GM21515 (cell line): ENCODE measurements at regions not wholly inside any gene's neighbourhood (a gene's known extent, or its start where the extent isn't known, plus 50 kb on each side); places are given as distances from the start of the nearest gene placed in this dataset.

Experiments used
- ATAC-seq: cut with Tn5 transposase; IDR thresholded peaks from one replicate; pipeline ENCODE4 v1.9.1; 2021; ENCODE audit not compliant: unreplicated experiment

DNA sequence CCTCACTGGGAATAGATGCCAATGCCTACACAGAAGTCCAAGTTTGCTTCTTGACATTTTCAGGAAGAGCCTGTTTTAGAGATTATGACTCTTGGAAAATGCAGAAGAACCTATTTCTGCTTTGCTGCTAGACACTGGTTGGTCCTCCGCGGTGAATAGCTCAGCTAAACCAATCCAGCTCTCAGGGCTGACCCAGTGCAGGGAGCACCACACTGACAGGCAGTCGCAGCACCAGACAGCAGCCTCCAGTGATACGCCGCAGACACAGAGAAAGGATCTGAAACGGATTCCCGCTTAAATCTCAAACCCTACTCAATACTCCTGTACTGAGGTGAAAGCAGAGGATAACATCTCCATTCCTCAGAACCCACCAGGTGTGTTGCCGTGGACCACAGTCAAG is 183.4 kb downstream of the ENGASE start:
- no peak for ATAC-seq

DNA sequence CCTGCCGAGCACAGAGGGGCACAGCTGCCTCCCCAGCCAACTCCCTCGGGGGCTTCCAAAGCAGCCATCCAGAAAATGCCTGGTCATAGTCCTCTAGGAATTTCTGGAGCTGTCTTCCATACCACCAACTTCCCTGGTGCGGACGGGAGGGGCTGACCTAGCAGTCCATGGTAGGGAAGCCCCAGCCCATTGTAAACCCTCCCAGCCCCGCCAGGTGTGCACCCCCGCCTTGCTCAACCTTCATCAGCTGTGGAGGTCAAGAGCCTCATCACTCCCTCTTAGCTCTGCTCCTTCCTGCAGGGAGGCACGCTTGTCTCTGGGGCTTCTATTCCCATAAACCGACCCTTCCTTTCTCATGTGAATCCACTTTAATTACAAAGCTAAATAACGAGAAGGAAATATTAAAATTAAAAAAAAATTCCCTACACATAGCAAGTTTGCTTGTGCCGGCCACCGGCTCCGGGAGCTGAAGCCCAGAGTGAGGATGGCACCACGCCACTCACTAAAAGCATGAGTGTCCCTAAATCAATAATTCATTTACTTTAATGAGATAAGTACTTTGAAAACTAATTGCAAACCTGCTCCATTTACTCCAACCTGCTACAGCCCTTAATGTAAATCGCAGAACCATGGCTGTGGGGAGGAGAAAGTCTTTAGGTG is 181.4 kb downstream of the ENGASE start:
- ATAC-seq, result no peak

DNA sequence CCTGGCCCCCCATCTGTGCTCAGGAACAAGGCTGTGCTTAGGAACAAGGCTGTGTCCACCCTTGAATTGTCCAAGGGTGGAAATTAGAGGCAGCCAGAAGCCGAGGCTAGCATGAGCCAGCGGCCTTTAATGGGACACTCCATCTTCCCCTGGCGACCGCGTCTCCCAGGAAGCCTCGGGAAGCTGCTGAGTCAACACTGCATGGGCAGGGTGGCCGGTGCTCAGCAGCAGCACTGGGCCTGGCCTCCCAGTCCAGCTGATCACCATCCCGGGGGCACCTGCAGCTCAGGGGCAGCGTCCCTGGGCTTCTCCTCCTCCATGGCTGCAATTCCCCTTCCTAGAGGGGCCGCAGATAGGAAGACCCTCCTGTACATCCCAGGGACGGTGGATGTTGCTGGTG is 180.8 kb downstream of the ENGASE start:
- no peak for ATAC-seq

DNA sequence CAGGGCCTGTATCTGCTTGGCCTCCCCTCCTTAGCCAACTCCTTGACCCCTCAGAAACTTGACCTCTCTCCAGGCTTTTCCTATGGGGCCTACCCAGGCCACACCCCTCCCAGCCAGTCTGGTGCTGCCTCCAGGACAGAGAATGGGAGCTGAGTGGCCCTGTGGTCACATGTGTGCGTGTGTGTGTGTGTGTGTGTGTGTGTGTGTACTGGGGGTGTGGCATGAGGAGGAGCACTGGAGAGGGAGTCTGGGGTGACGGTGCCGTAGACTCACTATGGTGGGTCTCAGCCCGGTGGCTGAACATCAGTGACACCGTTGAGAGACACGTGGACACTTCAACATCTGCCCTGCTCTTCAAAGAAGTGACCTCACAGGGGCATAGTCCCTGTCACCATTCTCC is 180.4 kb downstream of the ENGASE start:
- no peak for ATAC-seq

DNA sequence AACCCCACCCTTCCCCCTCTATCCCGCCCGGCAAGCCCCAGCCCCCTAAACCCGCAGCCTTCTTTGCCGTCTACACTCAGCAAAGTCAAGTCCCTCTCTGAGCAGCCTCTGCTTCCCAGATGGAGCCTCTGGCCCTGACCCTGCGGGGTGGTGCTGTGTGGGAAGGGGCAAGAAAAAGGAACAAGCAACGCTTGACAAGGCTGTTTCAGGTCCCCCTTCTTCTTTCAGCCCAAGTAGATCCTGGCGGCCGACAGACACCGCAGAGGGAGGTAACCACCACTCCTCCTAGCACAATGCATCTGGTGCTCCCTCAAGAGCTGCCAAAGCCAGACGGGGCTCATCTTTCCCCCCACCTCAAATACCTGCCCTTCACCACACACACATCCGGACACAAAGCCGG is 178.3 kb downstream of the ENGASE start:
- ATAC-seq, result no peak

DNA sequence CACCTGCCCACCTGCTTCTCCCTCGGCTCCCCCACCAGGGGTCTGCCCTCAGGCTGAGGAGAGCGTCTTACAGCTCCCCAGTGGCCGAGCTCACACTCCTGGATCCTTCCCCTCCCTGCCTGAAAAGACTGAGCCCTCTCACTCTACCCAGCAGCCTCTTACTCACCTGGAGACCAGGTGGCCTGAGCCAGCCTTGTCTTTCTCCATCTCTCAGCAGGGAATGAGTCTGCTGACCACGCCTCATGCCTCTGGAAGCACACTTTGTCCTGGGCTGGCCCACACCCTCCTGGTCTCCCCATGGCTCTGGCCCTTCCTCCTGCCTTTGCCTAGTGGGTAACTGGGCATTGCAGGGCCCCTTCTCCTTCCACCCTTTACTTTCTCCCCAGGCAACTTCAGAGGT is 177.2 kb downstream of the ENGASE start:
- ATAC-seq, result no peak

DNA sequence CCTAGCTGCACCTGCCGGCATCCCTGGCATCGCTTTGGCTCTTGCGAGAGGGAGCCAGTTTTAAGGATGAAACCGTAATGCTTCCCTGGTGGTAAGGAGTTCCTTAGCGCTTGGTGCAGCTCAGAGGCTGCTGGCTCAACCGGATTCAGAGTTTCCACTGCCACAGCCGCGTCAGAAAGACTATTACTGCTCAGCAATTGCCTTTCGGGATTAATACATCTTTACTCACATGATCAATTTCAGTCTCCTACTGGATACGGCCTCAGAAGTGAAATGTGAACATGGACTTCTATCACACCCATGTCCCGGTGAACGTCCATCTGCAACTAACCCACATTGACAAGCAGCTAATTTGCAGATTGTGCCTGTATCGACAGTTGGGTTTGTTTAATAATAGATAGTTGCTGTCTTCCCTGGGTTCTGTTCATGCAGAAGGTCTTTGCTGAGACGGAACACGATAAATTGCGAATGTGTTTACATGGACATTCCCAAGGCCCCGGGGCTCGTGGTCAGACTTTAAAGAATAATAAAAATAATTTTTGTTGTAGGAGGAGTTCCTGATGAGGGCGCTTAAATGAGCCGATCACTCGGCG is 175.4 kb downstream of the ENGASE start:
- no peak for ATAC-seq

DNA sequence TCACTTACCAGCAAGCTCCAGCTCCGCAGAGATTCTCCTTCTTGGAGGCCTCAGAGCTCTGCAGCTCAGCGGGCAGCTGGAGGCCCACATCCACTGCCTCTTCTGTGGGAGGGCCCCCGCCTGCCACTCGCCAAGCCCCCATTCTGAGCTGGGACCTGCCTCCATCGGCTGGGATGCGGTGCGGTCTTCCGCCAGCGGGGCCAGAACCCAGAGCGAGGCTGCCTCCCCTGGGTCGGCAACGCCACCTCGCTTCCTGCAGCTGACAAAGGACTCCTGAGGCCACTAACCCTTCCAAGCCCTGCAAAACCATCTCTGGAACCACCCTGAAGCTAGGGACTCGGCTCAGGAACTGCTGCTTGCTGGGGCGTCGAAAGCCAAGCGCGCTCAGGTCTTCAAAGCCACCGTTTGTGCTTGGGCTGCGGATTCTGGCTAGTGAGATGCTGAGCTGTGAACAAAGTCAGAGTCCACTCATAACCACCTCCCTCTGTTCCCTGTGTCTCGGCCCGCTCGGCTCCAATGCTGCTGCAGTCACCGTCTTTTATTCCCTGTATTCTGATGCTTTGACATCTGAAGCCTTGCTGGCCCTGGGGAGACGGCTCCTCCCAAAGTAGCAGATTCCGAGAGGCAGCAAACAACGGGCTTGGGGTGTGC is 174.3 kb downstream of the ENGASE start:
- ATAC-seq, result no peak

DNA sequence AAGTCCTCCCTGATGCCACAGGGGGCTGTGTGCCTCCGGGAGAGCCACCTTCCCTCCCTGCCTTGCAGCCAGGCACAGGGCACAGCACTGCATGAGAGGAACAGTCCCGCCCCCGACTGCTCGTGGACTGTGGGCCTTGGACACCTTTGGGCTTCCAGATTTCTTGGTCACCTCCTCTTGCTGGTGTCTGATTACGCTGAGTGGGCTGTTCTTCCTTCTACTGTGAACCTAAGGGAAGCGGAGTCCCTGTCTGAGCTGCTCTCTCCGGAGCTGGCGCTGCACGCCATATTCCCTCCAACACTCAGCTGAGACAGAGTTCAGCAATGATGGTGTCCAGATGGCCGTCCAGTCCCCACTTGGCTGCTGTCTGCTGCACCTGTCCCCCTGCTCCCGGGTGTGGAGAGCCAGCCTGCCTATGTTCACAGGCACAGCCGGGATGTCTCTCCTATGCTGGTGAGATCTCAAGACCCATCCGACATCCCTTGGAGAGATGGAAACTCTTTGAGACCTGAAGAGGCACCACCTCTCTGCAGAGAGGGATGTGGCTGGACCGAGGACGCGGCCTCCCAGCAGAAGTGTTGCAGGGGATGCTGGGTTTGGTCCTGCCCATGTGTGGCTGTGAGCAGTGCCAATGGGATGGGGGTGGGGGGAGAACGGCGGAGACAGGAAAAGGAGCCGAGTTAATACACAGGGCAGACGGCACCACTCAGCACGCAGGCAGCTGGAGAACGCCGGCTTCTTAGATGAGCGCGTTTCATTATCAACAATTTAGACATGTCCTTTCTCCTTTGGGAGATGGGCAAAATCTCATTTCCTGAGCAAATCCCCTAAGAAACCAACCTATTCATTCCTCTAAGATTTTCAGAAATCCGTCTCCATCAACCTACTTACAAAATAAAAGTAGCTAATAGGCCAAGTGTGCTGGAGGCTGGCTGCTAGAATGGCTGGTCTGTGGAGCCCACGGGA is 171.9 kb downstream of the ENGASE start:
- ATAC-seq, result no peak

DNA sequence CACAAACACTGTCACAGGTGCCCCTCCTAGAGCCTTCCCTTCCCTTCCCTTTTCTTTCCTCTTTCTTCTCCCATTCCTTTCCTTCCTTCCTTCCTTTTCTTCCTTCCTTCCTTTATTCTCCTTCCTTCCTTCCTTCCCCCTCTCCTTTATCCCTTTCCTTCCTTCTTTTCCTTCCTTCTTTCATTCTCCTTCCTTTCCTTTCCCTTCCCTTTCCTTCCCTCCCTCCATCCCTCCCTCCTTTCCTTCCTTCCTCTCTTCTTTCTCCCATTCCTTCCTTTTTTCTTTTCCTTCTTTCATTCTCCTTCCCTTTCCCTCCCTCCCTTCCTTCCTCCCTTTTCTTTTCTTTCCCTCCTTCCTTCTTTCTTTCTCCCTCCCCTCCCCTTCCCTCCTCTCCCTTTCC is 170.0 kb downstream of the ENGASE start:
- no peak for ATAC-seq

DNA sequence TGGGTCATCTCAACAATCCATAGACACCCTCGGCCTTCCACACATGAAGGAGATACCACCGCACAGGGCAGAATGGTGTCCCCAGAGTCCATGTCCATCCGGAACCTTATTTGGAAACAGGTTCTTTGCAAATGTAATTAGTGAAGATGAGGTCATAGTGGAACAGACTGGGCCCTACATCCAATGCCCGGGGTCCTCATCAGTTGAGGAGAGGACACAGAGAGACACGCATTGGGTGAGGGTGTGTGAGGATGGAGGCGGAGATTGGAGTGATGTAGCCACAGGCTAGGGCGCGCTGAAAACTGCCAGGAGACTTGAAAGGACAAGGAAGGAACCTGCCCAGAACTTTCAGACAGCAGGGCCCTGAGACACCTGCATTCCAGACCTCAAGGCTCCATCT is 169.4 kb downstream of the ENGASE start:
- no peak for ATAC-seq

DNA sequence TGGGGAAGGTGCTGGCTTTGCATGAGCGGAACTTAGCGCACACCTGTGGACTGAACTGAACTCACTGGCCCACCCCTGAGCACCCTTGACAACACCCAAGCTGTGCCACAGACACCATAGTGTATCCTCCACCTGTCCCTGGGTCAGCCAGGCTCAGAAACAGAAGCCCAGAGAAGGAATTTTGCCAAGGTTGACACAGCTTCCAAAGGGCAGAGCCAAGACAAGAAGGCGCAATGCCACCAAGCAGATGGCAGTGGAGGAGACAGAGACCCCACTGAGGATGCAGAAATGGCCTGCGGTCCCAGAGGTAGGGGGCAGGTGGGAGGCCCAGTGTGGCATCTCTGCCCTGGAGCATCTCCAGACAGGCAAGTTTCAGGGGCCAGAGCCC is 169.0 kb downstream of the ENGASE start:
- no peak for ATAC-seq

DNA sequence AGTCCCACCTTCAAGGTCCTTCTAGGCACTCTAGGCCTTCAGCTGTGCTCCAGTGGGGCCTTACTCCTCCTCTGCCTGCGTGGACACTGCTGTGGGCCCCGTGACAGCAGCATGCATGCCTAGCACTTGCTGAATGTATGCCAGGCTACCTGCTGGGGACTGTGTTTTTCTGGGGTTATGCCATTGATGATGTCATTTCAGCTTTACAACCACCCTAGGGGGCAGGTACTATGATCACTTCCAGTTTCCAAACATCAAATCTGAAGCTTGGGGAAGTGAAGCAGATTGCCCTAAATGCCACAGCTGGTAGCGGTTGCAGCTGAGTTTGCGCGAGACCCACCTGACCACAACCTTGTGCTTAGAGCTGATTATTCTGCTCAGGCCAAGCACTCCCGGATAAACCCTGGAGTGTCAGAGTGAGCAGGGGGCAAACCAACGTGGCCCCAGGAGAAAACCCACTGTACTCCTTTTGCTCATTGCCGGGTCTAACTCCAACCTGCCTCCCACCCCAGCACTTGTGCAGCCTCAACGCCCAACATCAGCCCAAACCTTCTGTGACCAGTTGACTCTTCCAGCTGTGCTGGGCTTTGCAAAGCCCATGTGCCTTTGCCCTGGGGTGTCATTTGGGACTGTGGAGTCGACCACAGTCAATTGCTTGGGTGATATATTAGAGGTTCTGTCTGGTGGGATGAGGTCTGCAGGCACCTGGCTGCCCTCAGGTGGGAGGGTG is 168.4 kb downstream of the ENGASE start:
- no peak for ATAC-seq

DNA sequence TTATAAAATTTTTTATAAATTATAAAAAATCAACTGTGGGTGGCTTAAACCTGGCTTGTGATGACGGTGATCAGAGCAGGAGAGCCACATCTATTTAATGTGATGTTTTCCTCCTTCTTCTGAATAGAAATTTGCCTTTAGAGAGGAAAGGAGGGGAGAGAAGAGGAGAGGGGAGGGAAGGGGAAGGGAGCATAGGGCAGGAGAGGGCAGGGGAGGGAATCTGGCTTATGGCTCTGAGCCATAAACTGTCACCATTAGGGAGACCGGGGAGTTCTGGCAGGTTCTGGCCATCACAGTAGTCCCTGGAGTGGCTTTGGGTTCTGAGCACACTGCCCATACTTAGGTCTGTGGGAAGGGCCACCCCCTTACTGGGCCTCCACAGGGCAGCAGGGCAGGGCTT is 167.8 kb downstream of the ENGASE start:
- ATAC-seq, result no peak

DNA sequence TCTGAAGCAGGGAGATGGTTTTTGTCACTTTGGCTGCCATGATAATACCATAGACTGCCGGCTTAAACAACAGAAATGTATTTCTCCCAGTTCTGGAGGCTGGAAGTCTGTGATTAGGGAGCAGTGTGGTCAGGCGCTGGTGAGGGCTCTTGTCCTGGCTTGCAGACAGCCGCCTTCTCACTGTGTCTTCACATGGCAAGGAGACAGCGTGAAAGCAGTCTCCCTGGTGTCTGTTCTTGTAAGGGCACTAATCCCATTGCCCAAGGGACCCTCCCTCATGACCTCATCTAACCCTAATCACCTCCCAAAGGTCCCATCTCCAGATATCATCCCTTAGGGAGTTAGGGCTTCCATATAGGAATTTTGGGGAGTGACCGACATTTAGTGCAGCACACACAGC is 167.0 kb downstream of the ENGASE start:
- ATAC-seq, result no peak

DNA sequence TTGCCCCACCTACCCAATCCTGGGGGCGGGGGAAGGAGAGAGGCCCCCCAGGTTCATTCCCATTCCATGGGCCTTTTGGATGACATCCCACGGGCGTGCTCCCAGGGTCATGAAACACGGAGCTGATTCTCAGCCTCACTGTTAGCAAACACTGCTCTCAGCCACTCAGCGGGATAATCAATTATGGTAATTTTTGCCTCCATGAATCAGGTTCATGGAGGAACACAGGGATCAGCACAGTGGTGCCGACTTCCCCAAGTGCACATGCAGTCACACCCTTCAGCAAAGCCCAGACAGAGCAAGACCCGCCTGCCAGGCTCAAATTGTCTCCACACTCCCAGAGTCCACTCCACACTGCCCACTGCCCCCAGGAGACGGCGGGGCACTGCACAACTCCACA is 164.6 kb downstream of the ENGASE start:
- no peak for ATAC-seq

DNA sequence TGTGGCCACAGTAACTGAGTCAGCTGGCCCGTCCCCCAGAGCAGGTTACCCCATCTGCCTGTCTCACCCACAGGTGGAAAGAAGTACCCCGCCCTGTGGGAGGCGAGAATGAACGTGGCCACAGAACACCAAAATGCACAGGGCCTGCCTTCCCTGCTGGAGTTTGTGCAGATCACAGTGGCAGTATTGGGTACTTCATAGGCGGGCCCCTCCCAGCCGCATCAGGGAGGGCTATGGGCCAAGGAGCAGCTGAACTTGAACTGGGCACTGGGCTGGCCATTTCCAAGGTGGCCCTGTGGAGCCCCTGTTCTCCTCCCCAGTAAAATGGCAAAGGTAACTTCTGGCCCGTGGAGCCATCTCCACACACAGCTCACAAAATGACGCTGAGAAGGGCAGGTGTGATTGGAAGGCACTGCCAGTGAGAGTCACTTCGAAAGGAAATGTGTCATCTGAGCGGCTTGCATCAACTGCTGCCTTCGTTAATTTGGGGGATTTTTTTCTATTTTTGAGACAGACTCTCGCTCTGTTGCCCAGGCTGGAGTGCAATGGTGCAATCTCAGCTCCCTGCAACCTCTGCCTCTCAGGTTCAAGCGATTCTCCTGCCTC is 162.9 kb downstream of the ENGASE start:
- ATAC-seq, result no peak

DNA sequence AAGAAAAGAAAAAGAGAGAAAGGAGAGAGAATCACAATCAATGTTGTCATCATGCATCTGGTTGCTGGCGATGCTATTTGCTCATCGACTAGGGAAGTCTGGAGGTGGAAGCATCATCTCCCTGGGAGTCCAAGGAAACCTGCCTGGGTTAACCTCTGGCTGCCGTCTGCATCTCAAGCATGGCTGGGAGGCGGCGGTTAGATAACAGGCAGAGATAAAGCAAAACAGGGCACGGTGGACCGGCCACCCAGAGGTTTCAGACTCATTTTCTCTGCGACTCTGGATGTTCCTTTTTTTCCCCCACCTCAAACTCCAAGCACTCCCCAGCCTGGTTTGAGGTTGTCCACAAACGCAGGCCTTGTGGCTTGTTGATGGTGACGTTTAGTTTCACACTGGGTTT is 161.2 kb downstream of the ENGASE start:
- no peak for ATAC-seq

DNA sequence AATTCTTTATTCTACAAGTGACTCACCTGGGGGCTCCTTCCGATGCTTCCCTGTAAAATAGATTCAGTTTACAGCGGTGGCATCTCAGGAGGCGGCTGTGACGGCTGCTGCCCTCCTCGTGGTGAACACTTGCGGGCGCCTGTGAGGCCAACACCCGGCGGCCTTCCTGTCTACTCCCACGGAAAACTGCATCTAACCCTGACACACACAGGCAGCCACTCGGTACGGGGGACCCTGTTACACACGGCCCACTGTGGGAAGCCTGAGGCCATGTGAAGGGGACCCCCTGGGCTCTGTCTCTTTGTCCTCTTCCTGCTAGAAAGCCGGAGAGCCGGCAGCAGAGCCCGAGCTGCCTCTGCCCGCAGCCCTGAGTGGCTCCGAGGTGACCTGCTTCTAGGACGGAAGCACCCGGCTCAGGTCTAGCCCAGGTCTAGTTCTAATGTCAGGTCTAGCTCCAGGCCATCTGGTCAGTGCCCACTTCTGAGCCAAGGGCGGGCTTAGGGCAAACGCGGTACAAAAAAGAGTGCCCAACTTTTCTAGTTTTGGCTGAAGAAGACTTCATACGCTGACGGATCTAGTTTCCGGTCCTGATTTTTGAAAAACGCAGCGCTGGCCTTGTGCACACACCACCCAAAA is 159.4 kb downstream of the ENGASE start:
- ATAC-seq, result no peak

DNA sequence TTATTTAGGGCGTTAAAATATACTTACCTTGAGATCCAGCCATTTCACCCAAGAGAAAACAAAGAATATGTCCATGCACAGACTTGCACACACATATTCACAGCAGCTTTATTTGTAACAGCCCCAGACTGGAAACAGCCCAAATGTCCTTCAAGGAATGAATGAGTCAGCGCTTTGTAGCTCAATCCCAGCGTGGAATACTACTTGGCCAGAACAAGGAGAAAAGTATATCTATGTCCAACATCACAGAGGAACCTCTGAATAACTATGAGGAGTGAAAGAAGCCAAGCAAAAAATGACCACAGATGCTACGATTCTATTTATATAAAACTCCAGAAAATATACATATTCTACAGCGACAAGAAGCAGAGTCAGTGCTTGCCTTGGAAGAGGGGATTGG is 158.3 kb downstream of the ENGASE start:
- ATAC-seq, result no peak
